WTC11 (cell line): ENCODE measurements at regions not wholly inside any gene's neighbourhood (a gene's known extent, or its start where the extent isn't known, plus 50 kb on each side); places are given as distances from the start of the nearest gene placed in this dataset.

ENCODE experiments used
- ATAC-seq: fragments of 200-7000 bp; cut with Tn5 transposase; 2 replicates; pipeline ENCODE4 v1.10.0; 2021; ENCODE audit warnings: mild to moderate bottlenecking, moderate library complexity
- CTCF ChIA-PET: fragments of 300-600 bp; sonication (Branson Sonifier 250); formaldehyde crosslinking; loops from one replicate; lab custom pipeline; 2021; ENCODE audit warnings: antibody characterized with exemption; lab: Charles Lee
- POLR2A ChIA-PET: fragments of 350-600 bp; sonication (Branson Sonifier 250); formaldehyde crosslinking; loops from one replicate; lab custom pipeline; 2021; ENCODE audit warnings: antibody characterized with exemption; lab: Charles Lee
- DNase-seq: peaks from one replicate; pipeline ENCODE4 v3.0.0; 2021; ENCODE audit warnings: low spot score
- H3K27ac Mint-ChIP-seq: 2 replicates; pipeline ENCODE4 v1.8.0; 2021; ENCODE audit warnings: mixed read lengths
- H3K27me3 Mint-ChIP-seq: 2 replicates; pipeline ENCODE4 v1.8.0; 2021; ENCODE audit warnings: low read depth, mild to moderate bottlenecking, moderate library complexity, mixed read lengths
- H3K36me3 Mint-ChIP-seq: 2 replicates; pipeline ENCODE4 v1.8.0; 2021; ENCODE audit warnings: mixed read lengths
- H3K4me1 Mint-ChIP-seq: 2 replicates; pipeline ENCODE4 v1.8.0; 2022; ENCODE audit warnings: mixed read lengths
- H3K4me3 Mint-ChIP-seq: 2 replicates; pipeline ENCODE4 v1.8.0; 2021; ENCODE audit warnings: mild to moderate bottlenecking, moderate library complexity, mixed read lengths
- H3K9me3 Mint-ChIP-seq: 2 replicates; pipeline ENCODE4 v1.8.0; 2021; ENCODE audit warnings: mixed read lengths
- ARID4B ChIP-seq: sonication (generic); formaldehyde crosslinking; IDR thresholded peaks from 2 replicates; pipeline ENCODE4 v1.8.0; 2023; ENCODE audit warnings: missing genetic modification reagents, mild to moderate bottlenecking, borderline replicate concordance
- ATF1 ChIP-seq: sonication (generic); formaldehyde crosslinking; IDR thresholded peaks from 2 replicates; pipeline ENCODE4 v1.8.1; 2023; ENCODE audit warnings: mild to moderate bottlenecking, moderate library complexity, missing genetic modification reagents
- ATF2 ChIP-seq: sonication (generic); formaldehyde crosslinking; IDR thresholded peaks from 2 replicates; pipeline ENCODE4 v1.8.1; 2022; ENCODE audit warnings: low read depth, missing genetic modification reagents, borderline replicate concordance
- CREB1 ChIP-seq: sonication (generic); formaldehyde crosslinking; IDR thresholded peaks from 2 replicates; pipeline ENCODE4 v1.8.0; 2023; ENCODE audit warnings: mild to moderate bottlenecking, missing genetic modification reagents
- ETV6 ChIP-seq: sonication (generic); formaldehyde crosslinking; IDR thresholded peaks from 2 replicates; pipeline ENCODE4 v1.8.1; 2022; ENCODE audit warnings: mild to moderate bottlenecking, missing genetic modification reagents
- FOXP1 ChIP-seq: sonication (generic); formaldehyde crosslinking; IDR thresholded peaks from 2 replicates; pipeline ENCODE4 v1.8.0; 2022; ENCODE audit warnings: missing genetic modification reagents, mild to moderate bottlenecking, moderate library complexity, borderline replicate concordance
- GABPB1 ChIP-seq: sonication (generic); formaldehyde crosslinking; IDR thresholded peaks from 2 replicates; pipeline ENCODE4 v1.8.1; 2023; ENCODE audit warnings: mild to moderate bottlenecking, missing genetic modification reagents
- IRF1 ChIP-seq: sonication (generic); formaldehyde crosslinking; IDR thresholded peaks from 2 replicates; pipeline ENCODE4 v1.8.0; 2023; ENCODE audit warnings: missing genetic modification reagents
- IRF2 ChIP-seq: sonication (generic); formaldehyde crosslinking; IDR thresholded peaks from 2 replicates; pipeline ENCODE4 v1.8.0; 2022; ENCODE audit warnings: low read depth, missing genetic modification reagents, borderline replicate concordance
- JUN ChIP-seq: sonication (generic); formaldehyde crosslinking; IDR thresholded peaks from 2 replicates; pipeline ENCODE4 v1.8.0; 2023; ENCODE audit warnings: mild to moderate bottlenecking, missing genetic modification reagents
- NFE2L1 ChIP-seq: sonication (generic); formaldehyde crosslinking; IDR thresholded peaks from 2 replicates; pipeline ENCODE4 v1.8.1; 2023; ENCODE audit warnings: missing genetic modification reagents
- RORB ChIP-seq: fragments of 250-450 bp; sonication (Bioruptor Pico); IDR thresholded peaks from 2 replicates; pipeline ENCODE4 v1.9.0; 2021; ENCODE audit warnings: mild to moderate bottlenecking
- SMAD3 ChIP-seq: sonication (generic); formaldehyde crosslinking; IDR thresholded peaks from 2 replicates; pipeline ENCODE4 v1.8.0; 2022; ENCODE audit warnings: missing genetic modification reagents, mild to moderate bottlenecking, borderline replicate concordance
- SMAD4 ChIP-seq: sonication (generic); formaldehyde crosslinking; IDR thresholded peaks from 2 replicates; pipeline ENCODE4 v1.8.0; 2022; ENCODE audit warnings: mild to moderate bottlenecking, missing genetic modification reagents
- SP1 ChIP-seq: sonication (generic); formaldehyde crosslinking; conservative IDR thresholded peaks from 2 replicates; pipeline ENCODE4 v1.8.1; 2022; ENCODE audit warnings: missing genetic modification reagents
- TEAD1 ChIP-seq: sonication (generic); formaldehyde crosslinking; IDR thresholded peaks from 2 replicates; pipeline ENCODE4 v1.8.0; 2022; ENCODE audit warnings: mild to moderate bottlenecking, missing genetic modification reagents
- TEAD4 ChIP-seq: sonication (generic); formaldehyde crosslinking; IDR thresholded peaks from 2 replicates; pipeline ENCODE4 v1.8.0; 2022; ENCODE audit warnings: mild to moderate bottlenecking, missing genetic modification reagents
- ZBTB43 ChIP-seq: sonication (generic); formaldehyde crosslinking; IDR thresholded peaks from 2 replicates; pipeline ENCODE4 v1.8.1; 2023; ENCODE audit warnings: mild to moderate bottlenecking, missing genetic modification reagents
- ZNF281 ChIP-seq: sonication (generic); formaldehyde crosslinking; IDR thresholded peaks from 2 replicates; pipeline ENCODE4 v1.8.0; 2023; ENCODE audit warnings: mild to moderate bottlenecking, missing genetic modification reagents

- CTCF ChIA-PET: interaction anchor here (0.9 kb wide), 1 partner anchor 172 kb away, joined by 3 read pairs; no protein-coding TSS in a partner anchor
- Mint-ChIP-seq H3K27ac (no peak overlapping the region), H3K9me3 (no peaks in the 10 kb centered on the region), H3K36me3 (no peaks in the 10 kb centered on the region), H3K4me3 (no peak overlapping the region), H3K4me1 (peaks cover 3% of the 10 kb centered on the region; the same call in 1 of the 2 replicates), H3K27me3 (no peaks in the 10 kb centered on the region)
- no peak for ATAC-seq
- POLR2A ChIA-PET: no interaction called here
- TF ChIP-seq SMAD3 (CRISPR knock-in tag) (no peak), ZNF281 (CRISPR knock-in tag) (no peak), FOXP1 (CRISPR knock-in tag) (no peak), IRF2 (CRISPR knock-in tag) (no peak)
- DNase-seq: no peak
Observed at GRCh38 chr22:26851125-26851524, 193.7 kb downstream of the MIAT start.

- H3K4me3 Mint-ChIP-seq: no peak overlapping the region
- no peak overlapping the region for H3K27ac Mint-ChIP-seq
- H3K9me3 Mint-ChIP-seq: no peaks in the 10 kb centered on the region
- H3K36me3 Mint-ChIP-seq: no peaks in the 10 kb centered on the region
- DNase-seq: peak; percentile 85
- H3K4me1 Mint-ChIP-seq: peaks cover 3% of the 10 kb centered on the region; the same call in 1 of the 2 replicates
- ChIA-PET POLR2A (interaction anchor here (0.7 kb wide), 1 partner anchor 142 kb away, joined by 4 read pairs; no protein-coding TSS in a partner anchor), CTCF (interaction anchor here (0.6 to 1.4 kb wide), 8 partner anchors 14 to 522 kb away, joined by 3 to 9 read pairs (median 4); no protein-coding TSS in a partner anchor)
- no peaks in the 10 kb centered on the region for H3K27me3 Mint-ChIP-seq
- ATAC-seq: peak; percentile 95
- TF ChIP-seq ATF2 (CRISPR knock-in tag): no peak
- TF ChIP-seq GABPB1 (CRISPR knock-in tag): no peak
- peak; percentile 73 for TF ChIP-seq ETV6
- TF ChIP-seq NFE2L1 (CRISPR knock-in tag): peak; percentile 28; the same call in 1 of the 2 replicates
- TF ChIP-seq JUN (CRISPR knock-in tag): peak; percentile 59; the same call in 1 of the 2 replicates
- TF ChIP-seq ZBTB43 (CRISPR knock-in tag): no peak
- TF ChIP-seq RORB (CRISPR knock-in tag): no peak
- TF ChIP-seq SP1 (CRISPR knock-in tag): peak; percentile 77
- TF ChIP-seq SMAD3 (CRISPR knock-in tag): peak; percentile 78; the same call in 1 of the 2 replicates
- TF ChIP-seq ATF1 (CRISPR knock-in tag): no peak
- TF ChIP-seq ARID4B: peak; percentile 76; the same call in 1 of the 2 replicates
- no peak for TF ChIP-seq CREB1 (CRISPR knock-in tag)
- peak; percentile 71 for TF ChIP-seq TEAD4
- 0 out of 2 replicates have a peak, but pooled peaks have one; percentile 65 for TF ChIP-seq IRF1 (CRISPR knock-in tag)
- 0 out of 2 replicates have a peak, but pooled peaks have one; percentile 59 for TF ChIP-seq SMAD4 (CRISPR knock-in tag)
- peak; percentile 67; the same call in 1 of the 2 replicates for TF ChIP-seq ZNF281 (CRISPR knock-in tag)
- TF ChIP-seq TEAD1 (CRISPR knock-in tag): peak; percentile 89
Observed at GRCh38 chr22:26852176-26852575, 194.8 kb downstream of the MIAT start.
